Gastrocnemius medialis (tissue), 4 donors: ENCODE measurements at regions not wholly inside any gene's neighbourhood (a gene's known extent, or its start where the extent isn't known, plus 50 kb on each side); places are given as distances from the start of the nearest gene placed in this dataset.

Experiments used
- ATAC-seq, 2 donors: fragments of 150-250 bp; one replicate each; pipeline ENCODE4 v1.9.1; 2016
- DNase-seq, 2 donors: peaks; one replicate each; pipeline ENCODE4 v3.0.0-alpha.2; 2019
- H3K27ac ChIP-seq, 4 donors: fragments of 200-600 bp; sonication (generic); 1 replicate in 1 of 4; 2 replicates in 3 of 4; pipeline ENCODE4 v1.5.1; 2016 to 2018; ENCODE audit warnings: mild to moderate bottlenecking in 2 of 4, moderate library complexity in 1 of 4
- H3K27me3 ChIP-seq, 3 donors: fragments of 200-600 bp; sonication (generic) in 2 of 3; 1 replicate in 1 of 3; 2 replicates in 2 of 3; pipeline versions ENCODE4 v1.5.1 to v1.6.0; 2016 to 2019; ENCODE audit warnings: mild to moderate bottlenecking in 1 of 3, moderate library complexity in 1 of 3
- H3K36me3 ChIP-seq, 2 donors: fragments of 200-600 bp; sonication (generic) in 1 of 2; one replicate each; pipeline ENCODE4 v1.5.1; 2017 to 2018
- H3K4me1 ChIP-seq, 2 donors: fragments of 200-600 bp; sonication (generic) in 1 of 2; one replicate each; pipeline ENCODE4 v1.5.1; 2016 to 2017; ENCODE audit warnings: mild to moderate bottlenecking in 2 of 2
- H3K4me3 ChIP-seq, 4 donors: fragments of 200-600 bp; sonication (generic) in 3 of 4; 1 replicate in 1 of 4; 2 replicates in 3 of 4; pipeline ENCODE4 v1.5.1; 2016 to 2019; ENCODE audit warnings: mild to moderate bottlenecking in 2 of 4
- H3K9me3 ChIP-seq, 3 donors: fragments of 200-600 bp; sonication (generic) in 2 of 3; 1 replicate in 1 of 3; 2 replicates in 2 of 3; pipeline ENCODE4 v1.5.1; 2016 to 2019
- POLR2A ChIP-seq, 2 donors: fragments of 450-650 bp; IDR thresholded peaks; one replicate each; pipeline ENCODE4 v1.6.1; 2017; ENCODE audit warnings: antibody characterized with exemption in 2 of 2, mild to moderate bottlenecking in 2 of 2, moderate library complexity in 2 of 2
- in situ Hi-C, 4 donors: fragments of 200-750 bp; cut with MboI; loops; one replicate each; pipeline versions ENCODE4 v1.15.0 to v1.8.0; 2017; ENCODE audit warnings: low sequenced_read_pairs in 4 of 4
- intact Hi-C: fragments of 100-400 bp; cut with DNase I; formaldehyde crosslinking; loops from one replicate; pipeline ENCODE4 v1.15.1; 2023; ENCODE audit warnings: low total_unique reads
- TF ChIP-seq, protein P1 (sequence below), 5 experiments: fragments of 450-650 bp in 3 of 5; fragments of 200-600 bp in 2 of 5; sonication (generic) in 2 of 5; IDR thresholded peaks in 4 of 5; conservative IDR thresholded peaks in 1 of 5; 1 replicate in 4 of 5; 2 replicates in 1 of 5; pipeline ENCODE4 v1.5.1; 2016 to 2019; ENCODE audit warnings: antibody characterized with exemption in 5 of 5, mild to moderate bottlenecking in 3 of 5, moderate library complexity in 3 of 5

DNA sequence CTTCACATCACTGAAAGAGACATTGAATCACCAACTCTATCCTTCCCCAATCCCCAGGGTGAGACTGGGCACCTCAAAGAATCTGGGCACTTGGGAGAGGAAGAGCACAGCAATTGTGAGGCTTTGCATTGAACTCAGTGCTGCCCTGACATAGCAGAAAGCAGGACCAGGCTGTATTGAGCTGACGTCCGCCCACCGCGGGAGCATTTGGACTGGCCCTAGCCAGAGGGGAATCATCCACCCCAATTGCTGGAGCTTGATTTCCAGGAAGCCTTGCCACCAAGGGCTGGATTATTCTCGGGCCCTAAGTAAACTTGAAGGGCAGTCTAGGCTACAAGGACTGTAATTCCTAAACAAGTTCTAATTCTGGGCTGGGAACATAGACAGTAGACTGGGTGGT, 416.3 kb upstream of the PHF14 start:
- Histone ChIP-seq H3K9me3 (no peaks in the 10 kb centered on the region), H3K27ac (no peak overlapping the region), H3K4me3 (no peak overlapping the region), H3K27me3 (no peaks in the 10 kb centered on the region), H3K4me1 (no peaks in the 10 kb centered on the region), H3K36me3 (no peaks in the 10 kb centered on the region)
- intact Hi-C loops (no loop called here), in situ Hi-C loops (no loop called here)
- no peak for ATAC-seq
- no peak for TF ChIP-seq POLR2A (IDR thresholded peaks at IDR 0.05)
- TF ChIP-seq, protein P1, sequence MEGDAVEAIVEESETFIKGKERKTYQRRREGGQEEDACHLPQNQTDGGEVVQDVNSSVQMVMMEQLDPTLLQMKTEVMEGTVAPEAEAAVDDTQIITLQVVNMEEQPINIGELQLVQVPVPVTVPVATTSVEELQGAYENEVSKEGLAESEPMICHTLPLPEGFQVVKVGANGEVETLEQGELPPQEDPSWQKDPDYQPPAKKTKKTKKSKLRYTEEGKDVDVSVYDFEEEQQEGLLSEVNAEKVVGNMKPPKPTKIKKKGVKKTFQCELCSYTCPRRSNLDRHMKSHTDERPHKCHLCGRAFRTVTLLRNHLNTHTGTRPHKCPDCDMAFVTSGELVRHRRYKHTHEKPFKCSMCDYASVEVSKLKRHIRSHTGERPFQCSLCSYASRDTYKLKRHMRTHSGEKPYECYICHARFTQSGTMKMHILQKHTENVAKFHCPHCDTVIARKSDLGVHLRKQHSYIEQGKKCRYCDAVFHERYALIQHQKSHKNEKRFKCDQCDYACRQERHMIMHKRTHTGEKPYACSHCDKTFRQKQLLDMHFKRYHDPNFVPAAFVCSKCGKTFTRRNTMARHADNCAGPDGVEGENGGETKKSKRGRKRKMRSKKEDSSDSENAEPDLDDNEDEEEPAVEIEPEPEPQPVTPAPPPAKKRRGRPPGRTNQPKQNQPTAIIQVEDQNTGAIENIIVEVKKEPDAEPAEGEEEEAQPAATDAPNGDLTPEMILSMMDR (IDR thresholded peaks at IDR 0.05 in 4 of 5, conservative IDR thresholded peaks at IDR 0.05 in 1 of 5) = no peak
- DNase-seq = no peak

DNA sequence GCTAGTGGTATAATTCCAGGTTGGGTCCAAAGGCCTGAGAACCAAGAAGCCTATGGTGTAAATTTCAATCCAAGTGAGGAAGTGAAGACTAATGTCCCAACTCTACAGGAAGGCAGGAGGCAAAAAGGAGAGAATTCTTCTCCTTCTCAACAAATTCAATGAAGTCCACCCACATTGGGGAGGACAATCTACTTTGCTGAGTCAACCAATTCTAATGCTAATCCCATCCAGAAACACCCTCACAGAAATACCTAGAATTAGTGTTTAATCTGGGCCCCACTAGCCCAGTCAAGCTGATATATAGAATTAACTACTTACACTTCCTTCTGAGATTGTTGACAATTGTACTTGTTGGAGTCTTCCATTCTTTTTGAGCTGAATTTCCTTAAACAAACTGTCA, 413.2 kb upstream of the PHF14 start:
- in situ Hi-C loops = no loop called here
- Histone ChIP-seq H3K36me3 (no peaks in the 10 kb centered on the region), H3K27me3 (no peaks in the 10 kb centered on the region), H3K27ac (no peak overlapping the region), H3K9me3 (no peaks in the 10 kb centered on the region), H3K4me1 (no peaks in the 10 kb centered on the region), H3K4me3 (no peak overlapping the region)
- no peak for DNase-seq
- intact Hi-C loops = no loop called here
- TF ChIP-seq, protein P1 (IDR thresholded peaks at IDR 0.05 in 4 of 5, conservative IDR thresholded peaks at IDR 0.05 in 1 of 5) = no peak
- TF ChIP-seq POLR2A (IDR thresholded peaks at IDR 0.05) = no peak
- ATAC-seq = no peak

DNA sequence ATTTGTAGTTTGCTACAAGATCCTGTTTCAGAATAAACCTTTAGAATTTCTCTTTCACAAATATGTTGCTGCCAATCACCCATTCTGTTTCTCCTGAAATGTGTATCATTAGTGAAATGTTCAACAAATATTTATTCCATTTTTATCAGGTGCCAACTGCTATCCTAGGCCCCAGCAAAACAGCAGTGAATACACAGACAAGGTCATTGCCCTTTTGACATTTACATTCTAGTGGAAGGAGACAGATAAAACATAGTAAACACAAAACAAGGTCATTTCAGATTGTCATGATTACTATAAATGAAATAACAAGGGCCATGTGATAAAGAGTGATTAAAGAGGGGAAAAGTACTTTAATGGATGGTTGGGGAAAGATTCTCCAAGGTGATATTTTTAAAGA, 404.8 kb upstream of the PHF14 start:
- Histone ChIP-seq H3K27ac (no peak overlapping the region), H3K36me3 (no peaks in the 10 kb centered on the region), H3K9me3 (no peaks in the 10 kb centered on the region), H3K27me3 (no peaks in the 10 kb centered on the region), H3K4me1 (no peaks in the 10 kb centered on the region), H3K4me3 (no peak overlapping the region)
- intact Hi-C loops = no loop called here
- ATAC-seq (no peak), DNase-seq (no peak)
- TF ChIP-seq, protein P1 (IDR thresholded peaks at IDR 0.05 in 4 of 5, conservative IDR thresholded peaks at IDR 0.05 in 1 of 5) = no peak
- no peak for TF ChIP-seq POLR2A (IDR thresholded peaks at IDR 0.05)
- in situ Hi-C loops = no loop called here

DNA sequence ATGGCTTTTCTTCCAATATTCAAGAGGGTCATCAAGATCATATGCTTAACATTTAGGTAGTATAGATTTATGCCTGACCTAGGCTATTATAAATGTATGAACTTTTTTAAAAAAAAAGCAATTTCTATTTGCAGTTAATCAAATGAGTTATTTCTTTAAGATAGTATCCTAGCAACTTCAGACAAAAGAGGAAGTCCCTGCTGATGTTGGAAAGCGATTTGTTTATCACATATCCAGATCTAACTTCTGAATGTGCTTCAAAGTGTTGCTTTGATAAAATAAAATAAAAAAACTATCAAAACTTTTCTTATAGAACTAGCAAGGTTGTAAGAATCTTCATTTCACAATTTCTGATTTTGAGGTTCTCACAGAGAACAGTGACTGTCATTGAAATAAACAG, 401.9 kb upstream of the PHF14 start:
- Histone ChIP-seq H3K4me1 (no peaks in the 10 kb centered on the region), H3K4me3 (no peak overlapping the region), H3K27me3 (no peaks in the 10 kb centered on the region), H3K27ac (no peak overlapping the region), H3K9me3 (no peaks in the 10 kb centered on the region), H3K36me3 (no peaks in the 10 kb centered on the region)
- ATAC-seq (no peak), DNase-seq (no peak)
- intact Hi-C loops = no loop called here
- TF ChIP-seq POLR2A (IDR thresholded peaks at IDR 0.05) = no peak
- TF ChIP-seq, protein P1 (IDR thresholded peaks at IDR 0.05 in 4 of 5, conservative IDR thresholded peaks at IDR 0.05 in 1 of 5) = no peak
- in situ Hi-C loops = no loop called here

DNA sequence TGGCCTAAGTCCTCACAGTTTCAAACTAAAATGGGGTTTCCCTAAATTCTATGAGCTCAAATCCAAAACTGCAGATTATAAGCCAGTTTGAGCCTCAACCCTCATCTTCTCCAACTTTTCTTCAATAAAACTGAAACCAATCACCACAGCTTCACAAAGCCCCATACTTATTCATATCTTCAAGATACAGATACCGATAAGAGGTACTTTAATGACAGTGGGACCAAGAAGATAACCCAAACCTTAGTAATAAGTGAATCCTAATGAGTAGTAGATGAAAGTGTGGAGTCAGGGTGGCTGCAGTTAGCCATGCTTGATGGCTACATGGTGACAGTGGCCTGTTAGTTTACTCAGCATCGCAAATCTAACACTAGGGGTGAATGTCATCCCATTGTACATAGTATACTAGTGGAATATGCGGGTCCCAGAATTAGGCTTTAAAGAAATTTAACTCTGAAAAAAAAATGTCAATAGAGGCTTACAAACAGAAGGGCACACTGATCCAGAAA, 395.8 kb upstream of the PHF14 start:
- Histone ChIP-seq H3K27ac (no peak overlapping the region), H3K9me3 (no peaks in the 10 kb centered on the region), H3K4me3 (no peak overlapping the region), H3K27me3 (no peaks in the 10 kb centered on the region), H3K4me1 (no peaks in the 10 kb centered on the region), H3K36me3 (no peaks in the 10 kb centered on the region)
- intact Hi-C loops = no loop called here
- no peak for TF ChIP-seq POLR2A (IDR thresholded peaks at IDR 0.05)
- TF ChIP-seq, protein P1 (IDR thresholded peaks at IDR 0.05 in 4 of 5, conservative IDR thresholded peaks at IDR 0.05 in 1 of 5) = no peak
- in situ Hi-C loops = no loop called here
- ATAC-seq (no peak), DNase-seq (no peak)
